ENCODE measurements at regions not wholly inside any gene's neighbourhood (a gene's known extent, or its start where the extent isn't known, plus 50 kb on each side); places are given as distances from the start of the nearest gene placed in this dataset.
"Not testable (repeated sequence)": the region's sequence is repeated elsewhere in the genome, so short reads cannot be mapped to it uniquely, and the experiment has no call there.

DNA sequence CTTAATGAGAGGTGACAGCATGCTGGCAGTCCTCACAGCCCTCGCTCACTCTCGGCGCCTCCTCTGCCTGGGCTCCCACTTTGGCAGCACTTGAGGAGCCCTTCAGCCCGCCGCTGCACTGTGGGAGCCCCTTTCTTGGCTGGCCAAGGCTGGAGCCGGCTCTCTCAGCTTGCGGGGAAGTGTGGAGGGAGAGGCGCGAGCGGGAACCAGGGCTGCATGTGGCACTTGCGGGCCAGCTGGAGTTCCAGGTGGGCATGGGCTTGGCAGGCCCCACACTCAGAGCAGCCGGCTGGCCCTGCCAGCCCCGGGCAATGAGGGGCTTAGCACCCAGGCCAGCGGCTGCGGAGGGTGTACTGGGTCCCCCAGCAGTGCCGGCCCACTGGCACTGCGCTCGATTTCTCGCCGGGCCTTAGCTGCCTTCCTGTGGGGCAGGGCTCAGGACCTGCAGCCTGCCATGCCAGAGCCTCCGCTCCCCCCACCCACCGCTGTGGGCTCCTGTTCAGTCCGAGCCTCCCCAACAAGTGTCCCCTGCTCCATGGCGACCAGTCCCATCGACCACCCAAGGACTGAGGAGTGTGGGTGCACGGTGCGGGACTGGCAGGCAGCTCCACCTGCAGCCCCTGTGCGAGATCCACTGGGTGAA lies 279.7 kb upstream of the CBLB start:
- not testable (repeated sequence) for TF ChIP-seq TAF1 (IDR thresholded peaks at IDR 0.05; ENCODE audit: borderline replicate concordance, low read depth, low read length); POLR2A (IDR thresholded peaks at IDR 0.05; ENCODE audit: low read depth, low read length); POLR2AphosphoS5 (IDR thresholded peaks at IDR 0.05; ENCODE audit: low read depth, low read length)

Measured in GM12892 (cell line).